ENCODE measurements at regions not wholly inside any gene's neighbourhood (a gene's known extent, or its start where the extent isn't known, plus 50 kb on each side); places are given as distances from the start of the nearest gene placed in this dataset.
A peak's percentile ranks its signal among the peaks of the same experiment; 100 is the strongest.

GRCh38 chr12:92634730-92635129 lies 68.1 kb upstream of the PLEKHG7 start (continued):
- TF ChIP-seq CTCF (tag by site-specific recombination; IDR thresholded peaks at IDR 0.05) (no peak), PATZ1 (tag by site-specific recombination; IDR thresholded peaks at IDR 0.05) (no peak), ZNF433 (tag by site-specific recombination; IDR thresholded peaks at IDR 0.05; ENCODE audit: low read depth) (no peak), ZBTB49 (tag by site-specific recombination; IDR thresholded peaks at IDR 0.05; ENCODE audit: low read depth) (no peak), ZNF169 (tag by site-specific recombination; IDR thresholded peaks at IDR 0.05) (no peak), ELK4 (IDR thresholded peaks at IDR 0.05; ENCODE audit: borderline replicate concordance, low read depth, low read length) (no peak), SALL2 (tag by site-specific recombination; IDR thresholded peaks at IDR 0.05; ENCODE audit: borderline replicate concordance) (no peak), ZFHX2 (tag by site-specific recombination; conservative IDR thresholded peaks at IDR 0.05) (no peak), REPIN1 (tag by site-specific recombination; IDR thresholded peaks at IDR 0.05; ENCODE audit: low read depth) (no peak)

- ChIA-PET POLR2A (no interaction called here), CTCF (interaction anchor here (2.2 kb wide), 1 partner anchor 15 kb away, joined by 9 read pairs; no protein-coding TSS in a partner anchor)
- no peak for TF ChIP-seq BCL11B (tag by site-specific recombination; IDR thresholded peaks at IDR 0.05; ENCODE audit: low read depth)
- peak; percentile 30; the same call in 1 of the 2 replicates for TF ChIP-seq ZNF610 (tag by site-specific recombination; IDR thresholded peaks at IDR 0.05; ENCODE audit: borderline replicate concordance)
- H3K4me1 ChIP-seq (ENCODE audit: control insufficient read depth, insufficient read depth, low read length), result peaks cover 8% of the 10 kb centered on the region; the same call in 1 of the 2 replicates
- H3K36me3 ChIP-seq (ENCODE audit: control insufficient read depth in 2 of 2, insufficient read depth in 1 of 2, low read length in 2 of 2), result no peaks in the 10 kb centered on the region
- H3K4me3 ChIP-seq (ENCODE audit: low read depth, low read length), result no peak overlapping the region
- no peaks in the 10 kb centered on the region for H3K9me3 ChIP-seq (ENCODE audit: control insufficient read depth, insufficient read depth, low read depth, low read length)
- no peak overlapping the region for H3K27ac ChIP-seq (ENCODE audit: extremely low read depth, low read depth, low read length)
Observed at GRCh38 chr12:92634202-92634601, 68.6 kb upstream of the PLEKHG7 start.

GRCh38 chr12:92630968-92631367 lies 71.8 kb upstream of the PLEKHG7 start:
- Histone ChIP-seq H3K4me3 (ENCODE audit: low read depth, low read length) (no peak overlapping the region), H3K36me3 (ENCODE audit: control insufficient read depth in 2 of 2, insufficient read depth in 1 of 2, low read length in 2 of 2) (no peaks in the 10 kb centered on the region), H3K27ac (ENCODE audit: extremely low read depth, low read depth, low read length) (no peak overlapping the region), H3K9me3 (ENCODE audit: control insufficient read depth, insufficient read depth, low read depth, low read length) (no peaks in the 10 kb centered on the region), H3K4me1 (ENCODE audit: control insufficient read depth, insufficient read depth, low read length) (peaks cover 11% of the 10 kb centered on the region; the same call in 1 of the 2 replicates)
- ChIA-PET POLR2A (interaction anchor here (2.3 kb wide), 1 partner anchor 485 kb away, joined by 5 read pairs; the partner anchor contains the start of gene BTG1), CTCF (no interaction called here)
- TF ChIP-seq ZNF518A (tag by site-specific recombination; conservative IDR thresholded peaks at IDR 0.05; ENCODE audit: low read depth) (no peak), ZNF660 (tag by site-specific recombination; IDR thresholded peaks at IDR 0.05) (no peak), ZNF26 (tag by site-specific recombination; IDR thresholded peaks at IDR 0.05) (no peak), ZNF707 (tag by site-specific recombination; IDR thresholded peaks at IDR 0.05) (no peak), ZSCAN5A (tag by site-specific recombination; IDR thresholded peaks at IDR 0.05) (no peak), ZNF266 (tag by site-specific recombination; IDR thresholded peaks at IDR 0.05; ENCODE audit: low read depth) (no peak)
